GM23338 (cell line): ENCODE measurements at regions not wholly inside any gene's neighbourhood (a gene's known extent, or its start where the extent isn't known, plus 50 kb on each side); places are given as distances from the start of the nearest gene placed in this dataset.

Source experiments
- ATAC-seq: fragments of 200-7000 bp; cut with Tn5 transposase; 3 replicates; pipeline ENCODE4 v1.9.1; 2020
- DNase-seq: peaks from one replicate; pipeline ENCODE4 v3.0.0-alpha.2; 2015; ENCODE audit warnings: low spot score
- H2AFZ ChIP-seq: fragments of 200-600 bp; sonication (generic); 2 replicates; pipeline ENCODE4 v1.8.0; 2016; ENCODE audit warnings: antibody characterized with exemption, mild to moderate bottlenecking, moderate library complexity
- H3F3A ChIP-seq: fragments of 200-600 bp; sonication (generic); replicated peaks from 2 replicates; pipeline ENCODE4 v1.8.0; 2017; ENCODE audit warnings: antibody characterized with exemption, mixed run types, low read depth
- H3K27ac ChIP-seq: fragments of 200-600 bp; sonication (generic); 2 replicates; pipeline ENCODE4 v1.6.1; 2016; ENCODE audit warnings: low read depth
- H3K27me3 ChIP-seq: fragments of 200-600 bp; sonication (generic); 2 replicates; pipeline ENCODE4 v1.8.0; 2016; ENCODE audit warnings: mild to moderate bottlenecking, mixed run types, moderate library complexity; ENCODE audit not compliant: insufficient read depth
- H3K36me3 ChIP-seq: fragments of 200-600 bp; sonication (generic); 2 replicates; pipeline ENCODE4 v1.8.0; 2016; ENCODE audit warnings: mild to moderate bottlenecking; ENCODE audit not compliant: insufficient read depth
- H3K4me1 ChIP-seq: fragments of 200-600 bp; sonication (generic); 2 replicates; pipeline ENCODE4 v1.8.0; 2016; ENCODE audit warnings: mild to moderate bottlenecking, moderate library complexity; ENCODE audit not compliant: insufficient read depth
- H3K4me2 ChIP-seq: fragments of 200-600 bp; sonication (generic); 2 replicates; pipeline ENCODE4 v1.7.1; 2017; ENCODE audit warnings: mixed run types
- H3K4me3 ChIP-seq: fragments of 200-600 bp; sonication (generic); 2 replicates; pipeline ENCODE4 v1.6.1; 2016; ENCODE audit warnings: mixed run types
- H3K79me2 ChIP-seq: fragments of 200-600 bp; sonication (generic); replicated peaks from 2 replicates; pipeline ENCODE4 v1.8.0; 2017; ENCODE audit warnings: mild to moderate bottlenecking; ENCODE audit not compliant: insufficient read depth
- H3K9me2 ChIP-seq: fragments of 200-600 bp; sonication (generic); 2 replicates; pipeline ENCODE4 v1.8.0; 2017; ENCODE audit not compliant: insufficient read depth
- H4K20me1 ChIP-seq: fragments of 200-600 bp; sonication (generic); replicated peaks from 2 replicates; pipeline ENCODE4 v1.8.0; 2017; ENCODE audit warnings: mild to moderate bottlenecking; ENCODE audit not compliant: insufficient read depth
- H3K27ac Mint-ChIP-seq: 2 replicates; pipeline ENCODE4 v1.8.0; 2020; ENCODE audit warnings: inconsistent platforms, mild to moderate bottlenecking, moderate library complexity, mixed read lengths
- H3K27me3 Mint-ChIP-seq: 3 replicates; pipeline ENCODE4 v1.8.0; 2022; ENCODE audit warnings: low read depth, mild to moderate bottlenecking, moderate library complexity, mixed read lengths, inconsistent platforms; ENCODE audit not compliant: insufficient read depth, poor library complexity
- H3K36me3 Mint-ChIP-seq: 3 replicates; pipeline ENCODE4 v1.8.0; 2021; ENCODE audit warnings: low read depth, mild to moderate bottlenecking, inconsistent platforms, moderate library complexity, mixed read lengths
- H3K4me1 Mint-ChIP-seq: 3 replicates; pipeline ENCODE4 v1.8.0; 2020; ENCODE audit warnings: mild to moderate bottlenecking, inconsistent platforms, mixed read lengths
- H3K4me3 Mint-ChIP-seq: 3 replicates; pipeline ENCODE4 v1.8.0; 2021; ENCODE audit warnings: moderate library complexity, mild to moderate bottlenecking, inconsistent platforms, mixed read lengths
- H3K9me3 Mint-ChIP-seq: 3 replicates; pipeline ENCODE4 v1.8.0; 2020; ENCODE audit warnings: moderate library complexity, mild to moderate bottlenecking, inconsistent platforms, mixed read lengths
- CREB1 ChIP-seq: fragments of 250-450 bp; sonication (Bioruptor Pico); IDR thresholded peaks from 2 replicates; pipeline ENCODE4 v1.5.0; 2020; ENCODE audit warnings: low read depth, mild to moderate bottlenecking, moderate library complexity
- EZH2 ChIP-seq: fragments of 200-600 bp; sonication (generic); IDR thresholded peaks from one replicate; pipeline ENCODE4 v1.8.0; 2017; ENCODE audit warnings: antibody characterized with exemption, mild to moderate bottlenecking, low read depth; ENCODE audit not compliant: unreplicated experiment
- EZH2phosphoT487 ChIP-seq: fragments of 200-600 bp; sonication (generic); IDR thresholded peaks from one replicate; pipeline ENCODE4 v1.8.1; 2018; ENCODE audit warnings: antibody characterized with exemption; ENCODE audit not compliant: unreplicated experiment
- JUNB ChIP-seq: IDR thresholded peaks from one replicate; pipeline ENCODE4 v1.6.1; 2016; ENCODE audit warnings: antibody characterized with exemption; ENCODE audit not compliant: unreplicated experiment
- POLR2AphosphoS5 ChIP-seq: IDR thresholded peaks from 2 replicates; pipeline ENCODE4 v1.6.1; 2016; ENCODE audit warnings: antibody characterized with exemption, low read depth
- STAT1 ChIP-seq: IDR thresholded peaks from one replicate; pipeline ENCODE4 v1.6.1; 2016; ENCODE audit warnings: antibody characterized with exemption; ENCODE audit not compliant: unreplicated experiment
- ZNF114 ChIP-seq: fragments of 250-450 bp; sonication (Bioruptor Pico); IDR thresholded peaks from 2 replicates; pipeline ENCODE4 v1.5.0; 2020; ENCODE audit warnings: mild to moderate bottlenecking, moderate library complexity
- TF ChIP-seq, protein P1 (sequence below): fragments of 250-450 bp; sonication (Bioruptor Pico); IDR thresholded peaks from 2 replicates; pipeline ENCODE4 v1.5.0; 2020; ENCODE audit warnings: mild to moderate bottlenecking, moderate library complexity
- TF ChIP-seq, protein P2 (sequence below): IDR thresholded peaks from 2 replicates; pipeline ENCODE4 v1.6.1; 2016; ENCODE audit warnings: antibody characterized with exemption
- TF ChIP-seq, protein P3 (sequence below), 2 experiments: fragments of 200-600 bp in 1 of 2; sonication (generic) in 1 of 2; conservative IDR thresholded peaks; 2 replicates each; pipeline versions ENCODE4 v1.5.1 to v1.6.1; 2016 to 2017; ENCODE audit warnings: antibody characterized with exemption in 2 of 2, low read depth in 2 of 2, mild to moderate bottlenecking in 2 of 2, moderate library complexity in 1 of 2
- TF ChIP-seq, protein P4 (sequence below): IDR thresholded peaks from one replicate; pipeline ENCODE4 v1.6.1; 2018; ENCODE audit warnings: antibody characterized with exemption; ENCODE audit not compliant: unreplicated experiment

DNA sequence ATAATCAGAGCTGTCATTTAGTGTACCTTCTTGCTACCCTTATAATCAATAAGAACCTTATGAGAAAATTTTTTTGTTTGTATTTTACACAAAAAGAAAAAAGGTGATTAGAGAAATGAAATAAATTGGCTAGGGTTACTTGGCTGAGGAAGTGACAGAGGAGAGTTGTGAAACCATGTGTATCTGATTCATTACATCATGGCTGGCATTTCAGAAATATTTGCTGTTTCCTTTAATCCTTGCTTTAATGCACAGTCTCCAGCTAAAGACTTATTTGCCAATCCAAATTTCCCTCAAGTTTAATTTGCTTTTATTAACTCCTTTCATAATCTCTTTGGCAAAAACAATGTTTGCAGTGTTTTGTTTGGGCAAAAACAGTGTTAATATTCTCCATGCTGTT lies 543.1 kb downstream of the KIF4B start (continued):
- TF ChIP-seq, protein P1, sequence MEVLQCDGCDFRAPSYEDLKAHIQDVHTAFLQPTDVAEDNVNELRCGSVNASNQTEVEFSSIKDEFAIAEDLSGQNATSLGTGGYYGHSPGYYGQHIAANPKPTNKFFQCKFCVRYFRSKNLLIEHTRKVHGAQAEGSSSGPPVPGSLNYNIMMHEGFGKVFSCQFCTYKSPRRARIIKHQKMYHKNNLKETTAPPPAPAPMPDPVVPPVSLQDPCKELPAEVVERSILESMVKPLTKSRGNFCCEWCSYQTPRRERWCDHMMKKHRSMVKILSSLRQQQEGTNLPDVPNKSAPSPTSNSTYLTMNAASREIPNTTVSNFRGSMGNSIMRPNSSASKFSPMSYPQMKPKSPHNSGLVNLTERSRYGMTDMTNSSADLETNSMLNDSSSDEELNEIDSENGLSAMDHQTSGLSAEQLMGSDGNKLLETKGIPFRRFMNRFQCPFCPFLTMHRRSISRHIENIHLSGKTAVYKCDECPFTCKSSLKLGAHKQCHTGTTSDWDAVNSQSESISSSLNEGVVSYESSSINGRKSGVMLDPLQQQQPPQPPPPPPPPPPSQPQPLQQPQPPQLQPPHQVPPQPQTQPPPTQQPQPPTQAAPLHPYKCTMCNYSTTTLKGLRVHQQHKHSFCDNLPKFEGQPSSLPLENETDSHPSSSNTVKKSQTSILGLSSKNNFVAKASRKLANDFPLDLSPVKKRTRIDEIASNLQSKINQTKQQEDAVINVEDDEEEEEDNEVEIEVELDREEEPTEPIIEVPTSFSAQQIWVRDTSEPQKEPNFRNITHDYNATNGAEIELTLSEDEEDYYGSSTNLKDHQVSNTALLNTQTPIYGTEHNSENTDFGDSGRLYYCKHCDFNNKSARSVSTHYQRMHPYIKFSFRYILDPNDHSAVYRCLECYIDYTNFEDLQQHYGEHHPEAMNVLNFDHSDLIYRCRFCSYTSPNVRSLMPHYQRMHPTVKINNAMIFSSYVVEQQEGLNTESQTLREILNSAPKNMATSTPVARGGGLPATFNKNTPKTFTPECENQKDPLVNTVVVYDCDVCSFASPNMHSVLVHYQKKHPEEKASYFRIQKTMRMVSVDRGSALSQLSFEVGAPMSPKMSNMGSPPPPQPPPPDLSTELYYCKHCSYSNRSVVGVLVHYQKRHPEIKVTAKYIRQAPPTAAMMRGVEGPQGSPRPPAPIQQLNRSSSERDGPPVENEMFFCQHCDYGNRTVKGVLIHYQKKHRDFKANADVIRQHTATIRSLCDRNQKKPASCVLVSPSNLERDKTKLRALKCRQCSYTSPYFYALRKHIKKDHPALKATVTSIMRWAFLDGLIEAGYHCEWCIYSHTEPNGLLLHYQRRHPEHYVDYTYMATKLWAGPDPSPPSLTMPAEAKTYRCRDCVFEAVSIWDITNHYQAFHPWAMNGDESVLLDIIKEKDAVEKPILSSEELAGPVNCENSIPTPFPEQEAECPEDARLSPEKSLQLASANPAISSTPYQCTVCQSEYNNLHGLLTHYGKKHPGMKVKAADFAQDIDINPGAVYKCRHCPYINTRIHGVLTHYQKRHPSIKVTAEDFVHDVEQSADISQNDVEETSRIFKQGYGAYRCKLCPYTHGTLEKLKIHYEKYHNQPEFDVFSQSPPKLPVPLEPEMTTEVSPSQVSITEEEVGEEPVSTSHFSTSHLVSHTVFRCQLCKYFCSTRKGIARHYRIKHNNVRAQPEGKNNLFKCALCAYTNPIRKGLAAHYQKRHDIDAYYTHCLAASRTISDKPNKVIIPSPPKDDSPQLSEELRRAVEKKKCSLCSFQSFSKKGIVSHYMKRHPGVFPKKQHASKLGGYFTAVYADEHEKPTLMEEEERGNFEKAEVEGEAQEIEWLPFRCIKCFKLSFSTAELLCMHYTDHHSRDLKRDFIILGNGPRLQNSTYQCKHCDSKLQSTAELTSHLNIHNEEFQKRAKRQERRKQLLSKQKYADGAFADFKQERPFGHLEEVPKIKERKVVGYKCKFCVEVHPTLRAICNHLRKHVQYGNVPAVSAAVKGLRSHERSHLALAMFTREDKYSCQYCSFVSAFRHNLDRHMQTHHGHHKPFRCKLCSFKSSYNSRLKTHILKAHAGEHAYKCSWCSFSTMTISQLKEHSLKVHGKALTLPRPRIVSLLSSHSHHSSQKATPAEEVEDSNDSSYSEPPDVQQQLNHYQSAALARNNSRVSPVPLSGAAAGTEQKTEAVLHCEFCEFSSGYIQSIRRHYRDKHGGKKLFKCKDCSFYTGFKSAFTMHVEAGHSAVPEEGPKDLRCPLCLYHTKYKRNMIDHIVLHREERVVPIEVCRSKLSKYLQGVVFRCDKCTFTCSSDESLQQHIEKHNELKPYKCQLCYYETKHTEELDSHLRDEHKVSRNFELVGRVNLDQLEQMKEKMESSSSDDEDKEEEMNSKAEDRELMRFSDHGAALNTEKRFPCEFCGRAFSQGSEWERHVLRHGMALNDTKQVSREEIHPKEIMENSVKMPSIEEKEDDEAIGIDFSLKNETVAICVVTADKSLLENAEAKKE: no peak
- no peak for TF ChIP-seq STAT1

DNA sequence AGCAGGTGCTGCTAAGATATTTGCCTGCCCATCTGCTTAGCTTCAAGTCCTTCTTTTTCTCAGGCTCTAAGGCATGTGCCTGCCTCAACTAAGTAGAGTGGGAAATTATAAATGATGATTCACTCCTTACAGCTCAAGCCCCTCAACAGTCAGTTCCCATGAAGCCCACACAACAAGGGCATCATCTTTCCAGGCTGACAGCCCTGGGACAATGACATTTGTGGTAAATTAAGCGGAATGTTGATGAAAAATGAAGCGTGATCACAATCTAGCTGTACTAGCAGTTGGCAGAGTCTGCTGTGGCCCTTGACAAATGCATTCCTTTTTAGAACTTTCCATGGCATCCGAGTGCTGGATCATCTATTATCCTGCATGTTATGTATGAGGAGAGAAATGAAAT lies 548.6 kb downstream of the KIF4B start:
- H3F3A ChIP-seq: no peaks in the 10 kb centered on the region
- no peak overlapping the region for H2AFZ ChIP-seq
- H3K36me3 ChIP-seq: no peaks in the 10 kb centered on the region
- H3K79me2 ChIP-seq: no peaks in the 10 kb centered on the region
- H3K4me3 ChIP-seq: no peak overlapping the region
- H3K4me2 ChIP-seq: no peak overlapping the region
- H3K9me2 ChIP-seq: no peaks in the 10 kb centered on the region; the same call in 1 of the 2 replicates
- no peaks in the 10 kb centered on the region for H3K36me3 Mint-ChIP-seq
- DNase-seq: no peak
- no peaks in the 10 kb centered on the region for H3K4me1 Mint-ChIP-seq
- no peak overlapping the region for H3K4me3 Mint-ChIP-seq
- no peak overlapping the region for H3K27ac ChIP-seq
- ATAC-seq: no peak
- no peaks in the 10 kb centered on the region for H3K4me1 ChIP-seq
- no peaks in the 10 kb centered on the region for H3K27me3 Mint-ChIP-seq
- H4K20me1 ChIP-seq: no peaks in the 10 kb centered on the region
- peaks cover 3% of the 10 kb centered on the region; the same call in 1 of the 3 replicates for H3K9me3 Mint-ChIP-seq
- no peak overlapping the region for H3K27ac Mint-ChIP-seq
- no peaks in the 10 kb centered on the region for H3K27me3 ChIP-seq
- TF ChIP-seq, protein P2, sequence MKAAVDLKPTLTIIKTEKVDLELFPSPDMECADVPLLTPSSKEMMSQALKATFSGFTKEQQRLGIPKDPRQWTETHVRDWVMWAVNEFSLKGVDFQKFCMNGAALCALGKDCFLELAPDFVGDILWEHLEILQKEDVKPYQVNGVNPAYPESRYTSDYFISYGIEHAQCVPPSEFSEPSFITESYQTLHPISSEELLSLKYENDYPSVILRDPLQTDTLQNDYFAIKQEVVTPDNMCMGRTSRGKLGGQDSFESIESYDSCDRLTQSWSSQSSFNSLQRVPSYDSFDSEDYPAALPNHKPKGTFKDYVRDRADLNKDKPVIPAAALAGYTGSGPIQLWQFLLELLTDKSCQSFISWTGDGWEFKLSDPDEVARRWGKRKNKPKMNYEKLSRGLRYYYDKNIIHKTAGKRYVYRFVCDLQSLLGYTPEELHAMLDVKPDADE: no peak
- TF ChIP-seq EZH2phosphoT487 (no peak), CREB1 (CRISPR knock-in tag) (no peak), ZNF114 (CRISPR knock-in tag) (no peak), POLR2AphosphoS5 (no peak), EZH2 (no peak), JUNB (no peak)
- TF ChIP-seq, protein P3, sequence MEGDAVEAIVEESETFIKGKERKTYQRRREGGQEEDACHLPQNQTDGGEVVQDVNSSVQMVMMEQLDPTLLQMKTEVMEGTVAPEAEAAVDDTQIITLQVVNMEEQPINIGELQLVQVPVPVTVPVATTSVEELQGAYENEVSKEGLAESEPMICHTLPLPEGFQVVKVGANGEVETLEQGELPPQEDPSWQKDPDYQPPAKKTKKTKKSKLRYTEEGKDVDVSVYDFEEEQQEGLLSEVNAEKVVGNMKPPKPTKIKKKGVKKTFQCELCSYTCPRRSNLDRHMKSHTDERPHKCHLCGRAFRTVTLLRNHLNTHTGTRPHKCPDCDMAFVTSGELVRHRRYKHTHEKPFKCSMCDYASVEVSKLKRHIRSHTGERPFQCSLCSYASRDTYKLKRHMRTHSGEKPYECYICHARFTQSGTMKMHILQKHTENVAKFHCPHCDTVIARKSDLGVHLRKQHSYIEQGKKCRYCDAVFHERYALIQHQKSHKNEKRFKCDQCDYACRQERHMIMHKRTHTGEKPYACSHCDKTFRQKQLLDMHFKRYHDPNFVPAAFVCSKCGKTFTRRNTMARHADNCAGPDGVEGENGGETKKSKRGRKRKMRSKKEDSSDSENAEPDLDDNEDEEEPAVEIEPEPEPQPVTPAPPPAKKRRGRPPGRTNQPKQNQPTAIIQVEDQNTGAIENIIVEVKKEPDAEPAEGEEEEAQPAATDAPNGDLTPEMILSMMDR (conservative IDR thresholded peaks at IDR 0.05; ENCODE audit: low read depth in 2 of 2): no peak
- TF ChIP-seq, protein P4, sequence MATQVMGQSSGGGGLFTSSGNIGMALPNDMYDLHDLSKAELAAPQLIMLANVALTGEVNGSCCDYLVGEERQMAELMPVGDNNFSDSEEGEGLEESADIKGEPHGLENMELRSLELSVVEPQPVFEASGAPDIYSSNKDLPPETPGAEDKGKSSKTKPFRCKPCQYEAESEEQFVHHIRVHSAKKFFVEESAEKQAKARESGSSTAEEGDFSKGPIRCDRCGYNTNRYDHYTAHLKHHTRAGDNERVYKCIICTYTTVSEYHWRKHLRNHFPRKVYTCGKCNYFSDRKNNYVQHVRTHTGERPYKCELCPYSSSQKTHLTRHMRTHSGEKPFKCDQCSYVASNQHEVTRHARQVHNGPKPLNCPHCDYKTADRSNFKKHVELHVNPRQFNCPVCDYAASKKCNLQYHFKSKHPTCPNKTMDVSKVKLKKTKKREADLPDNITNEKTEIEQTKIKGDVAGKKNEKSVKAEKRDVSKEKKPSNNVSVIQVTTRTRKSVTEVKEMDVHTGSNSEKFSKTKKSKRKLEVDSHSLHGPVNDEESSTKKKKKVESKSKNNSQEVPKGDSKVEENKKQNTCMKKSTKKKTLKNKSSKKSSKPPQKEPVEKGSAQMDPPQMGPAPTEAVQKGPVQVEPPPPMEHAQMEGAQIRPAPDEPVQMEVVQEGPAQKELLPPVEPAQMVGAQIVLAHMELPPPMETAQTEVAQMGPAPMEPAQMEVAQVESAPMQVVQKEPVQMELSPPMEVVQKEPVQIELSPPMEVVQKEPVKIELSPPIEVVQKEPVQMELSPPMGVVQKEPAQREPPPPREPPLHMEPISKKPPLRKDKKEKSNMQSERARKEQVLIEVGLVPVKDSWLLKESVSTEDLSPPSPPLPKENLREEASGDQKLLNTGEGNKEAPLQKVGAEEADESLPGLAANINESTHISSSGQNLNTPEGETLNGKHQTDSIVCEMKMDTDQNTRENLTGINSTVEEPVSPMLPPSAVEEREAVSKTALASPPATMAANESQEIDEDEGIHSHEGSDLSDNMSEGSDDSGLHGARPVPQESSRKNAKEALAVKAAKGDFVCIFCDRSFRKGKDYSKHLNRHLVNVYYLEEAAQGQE: no peak
